Endothelial cell of umbilical vein (primary cell): ENCODE measurements at regions not wholly inside any gene's neighbourhood (a gene's known extent, or its start where the extent isn't known, plus 50 kb on each side); places are given as distances from the start of the nearest gene placed in this dataset.

Experiments used
- EZH2 ChIP-seq: IDR thresholded peaks from 2 replicates; pipeline ENCODE4 v1.6.1; 2012; ENCODE audit warnings: borderline replicate concordance, low read depth, mild to moderate bottlenecking, moderate library complexity, low read length, inconsistent platforms; ENCODE audit not compliant: severe bottlenecking
- GATA2 ChIP-seq: IDR thresholded peaks from 2 replicates; pipeline ENCODE4 v1.7.0; 2011; ENCODE audit warnings: low read depth, mild to moderate bottlenecking, moderate library complexity, mixed read lengths, low read length; ENCODE audit not compliant: insufficient read length, insufficient read depth
- MYC ChIP-seq: IDR thresholded peaks from one replicate; pipeline ENCODE4 v1.6.1; 2011; ENCODE audit warnings: mild to moderate bottlenecking, low read depth, low read length
- POLR2A ChIP-seq: IDR thresholded peaks from 2 replicates; pipeline ENCODE4 v1.6.1; 2012; ENCODE audit warnings: low read depth, mild to moderate bottlenecking, control low read depth, low read length
- POLR2AphosphoS5 ChIP-seq: IDR thresholded peaks from 2 replicates; pipeline ENCODE4 v1.6.1; 2012; ENCODE audit warnings: low read depth, mild to moderate bottlenecking, control low read depth, low read length, moderate library complexity; ENCODE audit not compliant: insufficient read depth
- TF ChIP-seq, protein P1 (sequence below), 2 donors: IDR thresholded peaks; 1 replicate in 1 of 2; 2 replicates in 1 of 2; pipeline ENCODE4 v1.5.1; 2011; ENCODE audit warnings: low read length in 2 of 2, mild to moderate bottlenecking in 2 of 2, moderate library complexity in 2 of 2, control low read depth in 1 of 2, inconsistent platforms in 1 of 2, low read depth in 1 of 2; ENCODE audit not compliant: insufficient read depth in 1 of 2; ENCODE audit errors: extremely low read depth in 1 of 2
- TF ChIP-seq, protein P2 (sequence below): IDR thresholded peaks from 2 replicates; pipeline ENCODE4 v1.6.1; 2011; ENCODE audit not compliant: insufficient read depth, insufficient read length

DNA sequence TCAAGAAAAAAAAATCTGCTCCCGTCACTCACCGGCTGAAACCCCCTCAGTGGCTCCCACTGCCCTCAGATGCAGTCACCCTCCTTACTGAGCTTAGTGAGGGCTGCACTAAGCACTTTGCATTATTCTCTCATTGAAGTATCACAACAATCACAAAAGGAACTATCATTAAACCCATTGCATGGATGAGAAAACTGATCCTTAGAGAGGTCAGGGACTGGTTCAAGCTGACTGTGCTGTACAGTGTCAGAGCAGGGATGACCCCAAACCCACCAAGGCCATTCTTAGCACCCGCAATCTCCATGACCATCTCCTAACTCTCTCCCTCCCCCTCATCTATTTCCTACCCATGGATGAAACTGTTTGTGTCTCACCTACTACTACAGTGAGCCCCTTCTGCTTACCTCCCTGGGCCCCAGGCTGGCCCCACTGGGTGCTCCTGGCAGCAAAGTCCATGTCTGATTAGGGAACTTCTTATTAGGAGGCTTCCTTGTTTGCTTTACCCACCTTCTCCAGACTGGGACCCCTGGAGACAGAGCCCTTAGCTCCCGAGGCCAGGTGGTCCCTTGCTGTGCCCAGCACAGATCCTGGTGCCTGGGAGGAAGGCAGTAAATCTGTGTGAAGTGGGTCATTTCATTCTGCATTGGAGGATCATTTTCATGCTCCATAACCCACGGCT lies 139.3 kb upstream of the ID2 start:
- TF ChIP-seq, protein P1, sequence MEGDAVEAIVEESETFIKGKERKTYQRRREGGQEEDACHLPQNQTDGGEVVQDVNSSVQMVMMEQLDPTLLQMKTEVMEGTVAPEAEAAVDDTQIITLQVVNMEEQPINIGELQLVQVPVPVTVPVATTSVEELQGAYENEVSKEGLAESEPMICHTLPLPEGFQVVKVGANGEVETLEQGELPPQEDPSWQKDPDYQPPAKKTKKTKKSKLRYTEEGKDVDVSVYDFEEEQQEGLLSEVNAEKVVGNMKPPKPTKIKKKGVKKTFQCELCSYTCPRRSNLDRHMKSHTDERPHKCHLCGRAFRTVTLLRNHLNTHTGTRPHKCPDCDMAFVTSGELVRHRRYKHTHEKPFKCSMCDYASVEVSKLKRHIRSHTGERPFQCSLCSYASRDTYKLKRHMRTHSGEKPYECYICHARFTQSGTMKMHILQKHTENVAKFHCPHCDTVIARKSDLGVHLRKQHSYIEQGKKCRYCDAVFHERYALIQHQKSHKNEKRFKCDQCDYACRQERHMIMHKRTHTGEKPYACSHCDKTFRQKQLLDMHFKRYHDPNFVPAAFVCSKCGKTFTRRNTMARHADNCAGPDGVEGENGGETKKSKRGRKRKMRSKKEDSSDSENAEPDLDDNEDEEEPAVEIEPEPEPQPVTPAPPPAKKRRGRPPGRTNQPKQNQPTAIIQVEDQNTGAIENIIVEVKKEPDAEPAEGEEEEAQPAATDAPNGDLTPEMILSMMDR (IDR thresholded peaks at IDR 0.05; ENCODE audit: extremely low read depth in 1 of 2, insufficient read depth in 1 of 2, low read depth in 1 of 2, low read length in 2 of 2), result no peak
- TF ChIP-seq, protein P2, sequence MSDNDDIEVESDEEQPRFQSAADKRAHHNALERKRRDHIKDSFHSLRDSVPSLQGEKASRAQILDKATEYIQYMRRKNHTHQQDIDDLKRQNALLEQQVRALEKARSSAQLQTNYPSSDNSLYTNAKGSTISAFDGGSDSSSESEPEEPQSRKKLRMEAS, result no peak
- TF ChIP-seq POLR2A (no peak), GATA2 (no peak), EZH2 (no peak), POLR2AphosphoS5 (no peak), MYC (no peak)
